ENCODE measurements at regions not wholly inside any gene's neighbourhood (a gene's known extent, or its start where the extent isn't known, plus 50 kb on each side); places are given as distances from the start of the nearest gene placed in this dataset.

GRCh38 chr15:100728371-100729201, 126.2 kb downstream of the ASB7 start:
- TF ChIP-seq POLR2A (IDR thresholded peaks at IDR 0.05; ENCODE audit: low read depth) = no peak
- no peak for TF ChIP-seq CTCF (IDR thresholded peaks at IDR 0.05)
- TF ChIP-seq POLR2AphosphoS5 (IDR thresholded peaks at IDR 0.05) = no peak
- TF ChIP-seq EP300 (IDR thresholded peaks at IDR 0.05) = no peak
